ENCODE measurements at regions not wholly inside any gene's neighbourhood (a gene's known extent, or its start where the extent isn't known, plus 50 kb on each side); places are given as distances from the start of the nearest gene placed in this dataset.

GRCh38 chr11:112366777-112367176 is 106.1 kb upstream of the PLET1 start (continued):
- TF ChIP-seq SKI (IDR thresholded peaks at IDR 0.05; ENCODE audit: partially characterized antibody) = no peak
- no peak for TF ChIP-seq ARNT (IDR thresholded peaks at IDR 0.05)

GRCh38 chr11:112367461-112367860 is 106.8 kb upstream of the PLET1 start:
- no TSS peak for BruUV-seq (replicated peaks)
- in situ Hi-C loops (cut with HindIII; ENCODE audit: extremely low pct_ligation_motif_present, low pct_unique_long_range_greater_than_20kb) = no loop called here

More at GRCh38 chr11:112367461-112367860, 106.8 kb upstream of the PLET1 start:
- FAIRE-seq (no peak), ATAC-seq (no peak), DNase-seq (ENCODE audit: low spot score) (no peak)
- no peak for TF ChIP-seq TAF15 (IDR thresholded peaks at IDR 0.05; ENCODE audit: low read depth, low read length, poor library complexity, severe bottlenecking)
- no peak for TF ChIP-seq SRY (CRISPR knock-in tag; IDR thresholded peaks at IDR 0.05)
- no peak for TF ChIP-seq MAF1 (CRISPR knock-in tag; IDR thresholded peaks at IDR 0.05; ENCODE audit: borderline replicate concordance)
- TF ChIP-seq SMYD3 (CRISPR knock-in tag; IDR thresholded peaks at IDR 0.05) = no peak
- TF ChIP-seq PRPF4 (IDR thresholded peaks at IDR 0.05; ENCODE audit: low read depth, low read length, poor library complexity, severe bottlenecking) = no peak
- no peak for TF ChIP-seq TAF1 (CRISPR knock-in tag; IDR thresholded peaks at IDR 0.05)
- TF ChIP-seq ZNF781 (CRISPR knock-in tag; IDR thresholded peaks at IDR 0.05; ENCODE audit: borderline replicate concordance, not compliant biosample characterization) = no peak
- TF ChIP-seq HNRNPK (IDR thresholded peaks at IDR 0.05; ENCODE audit: low read depth, low read length, poor library complexity, severe bottlenecking) = no peak
- no peak for TF ChIP-seq HNF1B (CRISPR knock-in tag; IDR thresholded peaks at IDR 0.05)
- TF ChIP-seq ZNF331 (CRISPR knock-in tag; IDR thresholded peaks at IDR 0.05) = no peak
- TF ChIP-seq ZNF619 (CRISPR knock-in tag; IDR thresholded peaks at IDR 0.05) = no peak
- no peak for TF ChIP-seq SATB2 (CRISPR knock-in tag; IDR thresholded peaks at IDR 0.05)
- no peak for TF ChIP-seq ZNF496 (CRISPR knock-in tag; IDR thresholded peaks at IDR 0.05; ENCODE audit: insufficient replicate concordance)
- TF ChIP-seq KLF13 (CRISPR knock-in tag; IDR thresholded peaks at IDR 0.05) = no peak
- WGBS (ENCODE audit: low lambda C conversion rate) = 13% methylated on average over 3 of the region's 3 CpGs
- ChIA-PET CTCF (ENCODE audit: low intra/inter-chr PET ratio, low total read pairs) (no interaction called here), POLR2A (no interaction called here)
- H3K36me3 ChIP-seq (replicated peaks in 1 of 2; ENCODE audit: control insufficient read depth in 1 of 2, insufficient read depth in 2 of 2, low read length in 2 of 2) = no peaks in the 10 kb centered on the region
- H4K20me1 ChIP-seq (ENCODE audit: insufficient read depth, low read length) = no peaks in the 10 kb centered on the region
- no peaks in the 10 kb centered on the region for H3K9me3 ChIP-seq (ENCODE audit: low read length)
- intact Hi-C loops (cut with micrococcal nuclease; ENCODE audit: unreplicated experiment) = no loop called here
- H3K4me3 ChIP-seq (replicated peaks in 1 of 3; ENCODE audit: insufficient read depth in 1 of 3, low read depth in 2 of 3, low read length in 3 of 3) = no peak overlapping the region
- H3K4me2 ChIP-seq (ENCODE audit: low read depth, low read length) = no peak overlapping the region
- H3K27me3 ChIP-seq (ENCODE audit: control insufficient read depth in 1 of 2, insufficient read depth in 2 of 2, low read length in 2 of 2) = peaks cover 0 to 3% of the 10 kb centered on the region in 2 experiments; a peak in 1 of 5 replicates
- H3K79me2 ChIP-seq (ENCODE audit: insufficient read depth, low read length) = no peaks in the 10 kb centered on the region
- H2AFZ ChIP-seq (ENCODE audit: low read length) = no peak overlapping the region
- no peak overlapping the region for H3K9ac ChIP-seq (ENCODE audit: insufficient read depth, low read depth, low read length)
- peaks cover 8% of the 10 kb centered on the region; the same call in 1 of the 2 replicates for H3K4me1 ChIP-seq (ENCODE audit: insufficient read depth, low read length)
- no peak overlapping the region for H3K27ac ChIP-seq (ENCODE audit: extremely low read length, insufficient read depth, low read length)

All from HepG2 (cell line).